ENCODE measurements at regions not wholly inside any gene's neighbourhood (a gene's known extent, or its start where the extent isn't known, plus 50 kb on each side); places are given as distances from the start of the nearest gene placed in this dataset.

DNA sequence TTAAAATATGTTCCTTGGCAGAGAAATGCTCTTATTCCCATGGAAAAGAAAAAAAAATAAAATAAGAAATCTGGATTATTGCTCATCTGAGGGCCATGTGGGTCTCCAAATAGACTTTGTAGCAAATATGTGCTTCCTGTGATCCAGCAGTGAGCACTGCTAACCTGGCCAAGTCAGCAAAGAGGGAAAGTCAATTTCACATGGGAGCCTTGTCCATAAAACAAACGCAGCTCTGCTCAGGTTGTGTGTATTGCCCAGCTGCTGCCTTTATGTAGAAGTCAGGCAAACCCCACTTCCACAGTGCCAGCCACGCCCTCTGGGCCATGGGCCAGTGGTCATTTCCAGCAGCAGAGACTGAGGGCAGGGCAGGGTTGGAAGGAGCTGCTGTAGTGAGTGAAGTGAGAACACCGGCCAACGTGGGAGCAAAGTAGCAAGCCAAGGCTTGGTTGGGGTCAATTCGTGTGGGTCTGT, 174.3 kb downstream of the LYPLAL1 start (continued):
- TF ChIP-seq ZNF654 (tag by site-specific recombination; IDR thresholded peaks at IDR 0.05; ENCODE audit: low read depth) (no peak), ZNF626 (tag by site-specific recombination; IDR thresholded peaks at IDR 0.05) (no peak), ZNF473 (tag by site-specific recombination; IDR thresholded peaks at IDR 0.05) (no peak), KLF9 (tag by site-specific recombination; IDR thresholded peaks at IDR 0.05; ENCODE audit: low read depth) (no peak)
- TF ChIP-seq, protein P1, sequence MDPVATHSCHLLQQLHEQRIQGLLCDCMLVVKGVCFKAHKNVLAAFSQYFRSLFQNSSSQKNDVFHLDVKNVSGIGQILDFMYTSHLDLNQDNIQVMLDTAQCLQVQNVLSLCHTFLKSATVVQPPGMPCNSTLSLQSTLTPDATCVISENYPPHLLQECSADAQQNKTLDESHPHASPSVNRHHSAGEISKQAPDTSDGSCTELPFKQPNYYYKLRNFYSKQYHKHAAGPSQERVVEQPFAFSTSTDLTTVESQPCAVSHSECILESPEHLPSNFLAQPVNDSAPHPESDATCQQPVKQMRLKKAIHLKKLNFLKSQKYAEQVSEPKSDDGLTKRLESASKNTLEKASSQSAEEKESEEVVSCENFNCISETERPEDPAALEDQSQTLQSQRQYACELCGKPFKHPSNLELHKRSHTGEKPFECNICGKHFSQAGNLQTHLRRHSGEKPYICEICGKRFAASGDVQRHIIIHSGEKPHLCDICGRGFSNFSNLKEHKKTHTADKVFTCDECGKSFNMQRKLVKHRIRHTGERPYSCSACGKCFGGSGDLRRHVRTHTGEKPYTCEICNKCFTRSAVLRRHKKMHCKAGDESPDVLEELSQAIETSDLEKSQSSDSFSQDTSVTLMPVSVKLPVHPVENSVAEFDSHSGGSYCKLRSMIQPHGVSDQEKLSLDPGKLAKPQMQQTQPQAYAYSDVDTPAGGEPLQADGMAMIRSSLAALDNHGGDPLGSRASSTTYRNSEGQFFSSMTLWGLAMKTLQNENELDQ (tag by site-specific recombination; IDR thresholded peaks at IDR 0.05; ENCODE audit: low read depth): no peak

DNA sequence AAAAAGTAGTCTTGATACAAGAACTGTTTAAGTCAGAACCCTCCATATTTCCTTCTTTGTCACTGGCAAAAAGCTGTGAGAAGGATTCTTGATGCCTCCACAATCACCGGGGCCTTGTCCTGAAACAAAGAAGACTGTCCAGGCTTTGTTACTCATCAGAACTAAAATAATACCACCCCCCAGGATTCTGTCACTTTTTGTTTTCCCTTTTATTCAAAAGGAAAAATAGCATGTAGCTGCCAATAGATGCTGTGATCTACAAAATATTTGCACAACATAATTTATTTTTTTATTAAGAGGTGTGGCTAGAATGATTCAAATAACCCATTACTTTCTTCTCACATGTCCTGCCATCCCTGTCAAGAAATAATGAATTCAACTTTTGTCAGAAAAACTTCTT, 173.7 kb downstream of the LYPLAL1 start:
- POLR2A ChIA-PET: no interaction called here
- Histone ChIP-seq H3K27ac (ENCODE audit: extremely low read depth, low read depth, low read length) (no peak overlapping the region), H3K9me3 (ENCODE audit: control insufficient read depth, insufficient read depth, low read depth, low read length) (no peaks in the 10 kb centered on the region), H3K36me3 (ENCODE audit: control insufficient read depth in 2 of 2, insufficient read depth in 1 of 2, low read length in 2 of 2) (no peaks in the 10 kb centered on the region), H3K4me1 (ENCODE audit: control insufficient read depth, insufficient read depth, low read length) (no peaks in the 10 kb centered on the region), H3K4me3 (ENCODE audit: low read depth, low read length) (no peak overlapping the region)
- TF ChIP-seq, protein P2, sequence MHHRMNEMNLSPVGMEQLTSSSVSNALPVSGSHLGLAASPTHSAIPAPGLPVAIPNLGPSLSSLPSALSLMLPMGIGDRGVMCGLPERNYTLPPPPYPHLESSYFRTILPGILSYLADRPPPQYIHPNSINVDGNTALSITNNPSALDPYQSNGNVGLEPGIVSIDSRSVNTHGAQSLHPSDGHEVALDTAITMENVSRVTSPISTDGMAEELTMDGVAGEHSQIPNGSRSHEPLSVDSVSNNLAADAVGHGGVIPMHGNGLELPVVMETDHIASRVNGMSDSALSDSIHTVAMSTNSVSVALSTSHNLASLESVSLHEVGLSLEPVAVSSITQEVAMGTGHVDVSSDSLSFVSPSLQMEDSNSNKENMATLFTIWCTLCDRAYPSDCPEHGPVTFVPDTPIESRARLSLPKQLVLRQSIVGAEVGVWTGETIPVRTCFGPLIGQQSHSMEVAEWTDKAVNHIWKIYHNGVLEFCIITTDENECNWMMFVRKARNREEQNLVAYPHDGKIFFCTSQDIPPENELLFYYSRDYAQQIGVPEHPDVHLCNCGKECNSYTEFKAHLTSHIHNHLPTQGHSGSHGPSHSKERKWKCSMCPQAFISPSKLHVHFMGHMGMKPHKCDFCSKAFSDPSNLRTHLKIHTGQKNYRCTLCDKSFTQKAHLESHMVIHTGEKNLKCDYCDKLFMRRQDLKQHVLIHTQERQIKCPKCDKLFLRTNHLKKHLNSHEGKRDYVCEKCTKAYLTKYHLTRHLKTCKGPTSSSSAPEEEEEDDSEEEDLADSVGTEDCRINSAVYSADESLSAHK (tag by site-specific recombination; IDR thresholded peaks at IDR 0.05): no peak
- CTCF ChIA-PET: interaction anchor here (0.5 kb wide), 1 partner anchor 468 kb away, joined by 3 read pairs; no protein-coding TSS in a partner anchor

DNA sequence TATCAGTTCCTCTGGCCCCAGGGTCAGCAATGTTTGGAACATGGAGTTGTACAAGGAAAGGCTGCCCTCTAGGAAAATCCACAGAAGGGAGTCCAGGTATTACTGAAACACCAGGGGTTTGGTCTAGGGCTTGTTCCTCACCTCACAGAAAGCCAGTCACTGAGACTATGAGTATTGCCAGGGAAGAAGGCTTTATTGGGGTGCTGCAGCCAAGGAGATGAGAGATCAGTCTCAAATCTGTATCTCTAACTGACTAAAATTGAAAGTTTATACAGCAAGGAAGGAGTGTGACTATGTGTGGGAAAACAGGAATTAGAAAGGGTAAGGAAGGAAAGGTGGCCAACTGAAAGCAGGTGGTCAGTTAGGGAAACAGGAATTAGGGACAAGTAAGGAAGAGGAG, 172.3 kb downstream of the LYPLAL1 start:
- ChIA-PET CTCF (no interaction called here), POLR2A (no interaction called here)
- TF ChIP-seq PRDM1 (tag by site-specific recombination; IDR thresholded peaks at IDR 0.05) (peak; percentile 8; the same call in 1 of the 2 replicates), SP7 (tag by site-specific recombination; IDR thresholded peaks at IDR 0.05) (no peak), ZBTB20 (tag by site-specific recombination; IDR thresholded peaks at IDR 0.05) (no peak), GLIS2 (tag by site-specific recombination; IDR thresholded peaks at IDR 0.05) (no peak)
- no peaks in the 10 kb centered on the region for H3K4me1 ChIP-seq (ENCODE audit: control insufficient read depth, insufficient read depth, low read length)
- no peak overlapping the region for H3K4me3 ChIP-seq (ENCODE audit: low read depth, low read length)
- no peaks in the 10 kb centered on the region for H3K9me3 ChIP-seq (ENCODE audit: control insufficient read depth, insufficient read depth, low read depth, low read length)
- H3K27ac ChIP-seq (ENCODE audit: extremely low read depth, low read depth, low read length): no peak overlapping the region
- no peaks in the 10 kb centered on the region for H3K36me3 ChIP-seq (ENCODE audit: control insufficient read depth in 2 of 2, insufficient read depth in 1 of 2, low read length in 2 of 2)

DNA sequence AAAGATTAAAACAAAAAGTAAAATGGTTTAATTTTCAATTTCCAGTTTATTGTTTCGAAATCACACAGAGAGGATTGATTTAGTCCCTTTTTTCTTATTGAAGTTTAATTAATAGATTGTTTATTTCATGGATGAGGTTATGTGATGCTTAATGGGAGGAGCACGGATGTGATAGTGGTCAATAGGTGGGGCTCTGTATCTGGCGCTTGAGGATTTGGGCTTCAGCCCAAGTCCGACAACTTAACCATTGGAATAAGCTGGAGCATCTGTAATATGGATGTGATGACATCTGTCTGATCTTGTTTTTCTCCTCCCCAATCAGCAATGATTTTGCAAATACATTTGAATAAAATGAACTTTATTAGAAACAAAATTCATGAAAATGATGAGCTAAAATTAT, 169.2 kb downstream of the LYPLAL1 start:
- TF ChIP-seq, protein P3, sequence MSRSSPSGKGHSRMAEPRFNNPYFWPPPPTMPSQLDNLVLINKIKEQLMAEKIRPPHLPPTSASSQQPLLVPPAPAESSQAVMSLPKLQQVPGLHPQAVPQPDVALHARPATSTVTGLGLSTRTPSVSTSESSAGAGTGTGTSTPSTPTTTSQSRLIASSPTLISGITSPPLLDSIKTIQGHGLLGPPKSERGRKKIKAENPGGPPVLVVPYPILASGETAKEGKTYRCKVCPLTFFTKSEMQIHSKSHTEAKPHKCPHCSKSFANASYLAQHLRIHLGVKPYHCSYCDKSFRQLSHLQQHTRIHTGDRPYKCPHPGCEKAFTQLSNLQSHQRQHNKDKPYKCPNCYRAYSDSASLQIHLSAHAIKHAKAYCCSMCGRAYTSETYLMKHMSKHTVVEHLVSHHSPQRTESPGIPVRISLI (tag by site-specific recombination; IDR thresholded peaks at IDR 0.05): no peak
- TF ChIP-seq, protein P4, sequence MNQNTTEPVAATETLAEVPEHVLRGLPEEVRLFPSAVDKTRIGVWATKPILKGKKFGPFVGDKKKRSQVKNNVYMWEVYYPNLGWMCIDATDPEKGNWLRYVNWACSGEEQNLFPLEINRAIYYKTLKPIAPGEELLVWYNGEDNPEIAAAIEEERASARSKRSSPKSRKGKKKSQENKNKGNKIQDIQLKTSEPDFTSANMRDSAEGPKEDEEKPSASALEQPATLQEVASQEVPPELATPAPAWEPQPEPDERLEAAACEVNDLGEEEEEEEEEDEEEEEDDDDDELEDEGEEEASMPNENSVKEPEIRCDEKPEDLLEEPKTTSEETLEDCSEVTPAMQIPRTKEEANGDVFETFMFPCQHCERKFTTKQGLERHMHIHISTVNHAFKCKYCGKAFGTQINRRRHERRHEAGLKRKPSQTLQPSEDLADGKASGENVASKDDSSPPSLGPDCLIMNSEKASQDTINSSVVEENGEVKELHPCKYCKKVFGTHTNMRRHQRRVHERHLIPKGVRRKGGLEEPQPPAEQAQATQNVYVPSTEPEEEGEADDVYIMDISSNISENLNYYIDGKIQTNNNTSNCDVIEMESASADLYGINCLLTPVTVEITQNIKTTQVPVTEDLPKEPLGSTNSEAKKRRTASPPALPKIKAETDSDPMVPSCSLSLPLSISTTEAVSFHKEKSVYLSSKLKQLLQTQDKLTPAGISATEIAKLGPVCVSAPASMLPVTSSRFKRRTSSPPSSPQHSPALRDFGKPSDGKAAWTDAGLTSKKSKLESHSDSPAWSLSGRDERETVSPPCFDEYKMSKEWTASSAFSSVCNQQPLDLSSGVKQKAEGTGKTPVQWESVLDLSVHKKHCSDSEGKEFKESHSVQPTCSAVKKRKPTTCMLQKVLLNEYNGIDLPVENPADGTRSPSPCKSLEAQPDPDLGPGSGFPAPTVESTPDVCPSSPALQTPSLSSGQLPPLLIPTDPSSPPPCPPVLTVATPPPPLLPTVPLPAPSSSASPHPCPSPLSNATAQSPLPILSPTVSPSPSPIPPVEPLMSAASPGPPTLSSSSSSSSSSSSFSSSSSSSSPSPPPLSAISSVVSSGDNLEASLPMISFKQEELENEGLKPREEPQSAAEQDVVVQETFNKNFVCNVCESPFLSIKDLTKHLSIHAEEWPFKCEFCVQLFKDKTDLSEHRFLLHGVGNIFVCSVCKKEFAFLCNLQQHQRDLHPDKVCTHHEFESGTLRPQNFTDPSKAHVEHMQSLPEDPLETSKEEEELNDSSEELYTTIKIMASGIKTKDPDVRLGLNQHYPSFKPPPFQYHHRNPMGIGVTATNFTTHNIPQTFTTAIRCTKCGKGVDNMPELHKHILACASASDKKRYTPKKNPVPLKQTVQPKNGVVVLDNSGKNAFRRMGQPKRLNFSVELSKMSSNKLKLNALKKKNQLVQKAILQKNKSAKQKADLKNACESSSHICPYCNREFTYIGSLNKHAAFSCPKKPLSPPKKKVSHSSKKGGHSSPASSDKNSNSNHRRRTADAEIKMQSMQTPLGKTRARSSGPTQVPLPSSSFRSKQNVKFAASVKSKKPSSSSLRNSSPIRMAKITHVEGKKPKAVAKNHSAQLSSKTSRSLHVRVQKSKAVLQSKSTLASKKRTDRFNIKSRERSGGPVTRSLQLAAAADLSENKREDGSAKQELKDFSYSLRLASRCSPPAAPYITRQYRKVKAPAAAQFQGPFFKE (tag by site-specific recombination; IDR thresholded peaks at IDR 0.05; ENCODE audit: borderline replicate concordance): no peak
- no peak for TF ChIP-seq ZNF354C (tag by site-specific recombination; IDR thresholded peaks at IDR 0.05; ENCODE audit: borderline replicate concordance, low read depth)
- no peak for TF ChIP-seq ZXDB (tag by site-specific recombination; IDR thresholded peaks at IDR 0.05)
- no peak for TF ChIP-seq ZNF707 (tag by site-specific recombination; IDR thresholded peaks at IDR 0.05)
- Histone ChIP-seq H3K36me3 (ENCODE audit: control insufficient read depth in 2 of 2, insufficient read depth in 1 of 2, low read length in 2 of 2) (no peaks in the 10 kb centered on the region), H3K27ac (ENCODE audit: extremely low read depth, low read depth, low read length) (no peak overlapping the region), H3K9me3 (ENCODE audit: control insufficient read depth, insufficient read depth, low read depth, low read length) (no peaks in the 10 kb centered on the region), H3K4me3 (ENCODE audit: low read depth, low read length) (no peak overlapping the region), H3K4me1 (ENCODE audit: control insufficient read depth, insufficient read depth, low read length) (no peaks in the 10 kb centered on the region)
- ChIA-PET POLR2A (no interaction called here), CTCF (interaction anchor here (0.7 to 1.4 kb wide), 2 partner anchors 21 to 43 kb away, joined by 3 to 4 read pairs; no protein-coding TSS in a partner anchor)
